GM12892 (cell line): ENCODE measurements at regions not wholly inside any gene's neighbourhood (a gene's known extent, or its start where the extent isn't known, plus 50 kb on each side); places are given as distances from the start of the nearest gene placed in this dataset.

Experiments
- POLR2A ChIP-seq: IDR thresholded peaks from 2 replicates; pipeline ENCODE4 v1.6.1; 2011; ENCODE audit warnings: low read depth, low read length, control low read depth
- POLR2AphosphoS5 ChIP-seq: IDR thresholded peaks from 2 replicates; pipeline ENCODE4 v1.6.1; 2011; ENCODE audit warnings: low read depth, low read length, control low read depth

DNA sequence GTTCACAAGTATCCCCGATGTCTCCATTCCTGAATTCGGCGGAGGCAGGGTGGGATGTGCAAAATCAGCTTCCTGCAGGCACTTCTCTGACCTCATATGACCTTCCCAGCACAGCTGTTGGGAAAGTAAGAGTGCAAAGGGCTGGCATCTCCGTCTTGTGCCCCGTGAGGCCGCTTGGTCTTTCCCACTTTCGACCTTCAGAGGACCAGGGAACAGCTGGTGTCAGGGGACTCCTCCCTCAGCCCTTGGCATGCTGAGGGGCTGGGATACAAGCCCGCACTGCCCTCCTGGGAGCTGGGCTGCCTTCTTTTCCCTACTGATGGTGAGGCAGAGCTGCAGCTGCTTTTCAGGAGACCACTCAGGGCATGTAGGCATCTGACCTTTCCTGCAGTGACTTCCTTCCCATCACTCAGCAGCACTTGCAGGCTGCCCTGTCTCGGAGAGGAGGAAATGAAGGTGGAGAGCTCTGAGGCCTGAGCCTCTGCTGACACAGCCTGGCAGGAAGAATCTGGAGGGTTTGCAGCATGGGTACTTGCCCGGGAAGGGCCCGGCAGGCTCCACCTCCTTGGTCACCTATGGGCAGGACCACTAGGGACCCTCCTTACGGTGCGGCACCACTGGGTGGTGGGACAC lies 277.2 kb upstream of the HS6ST1 start:
- no peak for TF ChIP-seq POLR2AphosphoS5
- no peak for TF ChIP-seq POLR2A
